ENCODE measurements at regions not wholly inside any gene's neighbourhood (a gene's known extent, or its start where the extent isn't known, plus 50 kb on each side); places are given as distances from the start of the nearest gene placed in this dataset.
"Not testable (repeated sequence)": the region's sequence is repeated elsewhere in the genome, so short reads cannot be mapped to it uniquely, and the experiment has no call there.

GRCh38 chr20:30499716-30500446, 757.6 kb upstream of the DEFB115 start:
- not testable (repeated sequence) for H3K27me3 ChIP-seq (ENCODE audit: control insufficient read depth in 3 of 3, insufficient read depth in 3 of 3, low read depth in 1 of 3, low read length in 3 of 3); H3K9me3 ChIP-seq (replicated peaks in 1 of 2; ENCODE audit: control insufficient read depth in 2 of 2, insufficient read depth in 1 of 2, low read depth in 1 of 2, low read length in 2 of 2); H3K18ac ChIP-seq (ENCODE audit: low read length); H3K14ac ChIP-seq (ENCODE audit: low read length); H3K9ac ChIP-seq (ENCODE audit: low read depth, low read length, poor library complexity); H3K79me1 ChIP-seq (ENCODE audit: low read depth, low read length); H2BK15ac ChIP-seq (ENCODE audit: low read length); H3K4me1 ChIP-seq (ENCODE audit: control insufficient read depth in 2 of 2, insufficient read depth in 1 of 2, low read depth in 1 of 2, low read length in 2 of 2); H3K23ac ChIP-seq (ENCODE audit: low read depth, low read length, poor library complexity); H2BK12ac ChIP-seq (ENCODE audit: low read length); H3K4ac ChIP-seq (ENCODE audit: low read length); H2BK5ac ChIP-seq (ENCODE audit: low read length); H4K91ac ChIP-seq (ENCODE audit: low read depth, low read length, poor library complexity); H3K4me3 ChIP-seq (ENCODE audit: low read length in 2 of 2); H2AFZ ChIP-seq (ENCODE audit: low read length); H3K36me3 ChIP-seq (replicated peaks in 1 of 2; ENCODE audit: control insufficient read depth in 2 of 2, insufficient read depth in 2 of 2, low read length in 2 of 2); H2BK120ac ChIP-seq (ENCODE audit: low read depth, low read length); H4K8ac ChIP-seq (ENCODE audit: low read depth, low read length); H2AK5ac ChIP-seq (ENCODE audit: low read depth, low read length)
- H3K27ac ChIP-seq (replicated peaks; ENCODE audit: low read length), result peak overlapping the region; percentile 67
- peak overlapping the region; percentile 11 for H3K4me2 ChIP-seq (ENCODE audit: insufficient read depth, low read length, poor library complexity, severe bottlenecking)
- no CpG with 5 or more reads among the region's 26 CpGs for WGBS, 2 donors (ENCODE audit: extremely low coverage in 2 of 2, insufficient read length in 2 of 2, insufficient replicate concordance in 1 of 2)
- peak; percentile 36 for DNase-seq (ENCODE audit: low spot score)

- H4K91ac ChIP-seq (ENCODE audit: low read depth, low read length, poor library complexity); H2AFZ ChIP-seq (ENCODE audit: low read length); H3K23ac ChIP-seq (ENCODE audit: low read depth, low read length, poor library complexity); H2BK120ac ChIP-seq (ENCODE audit: low read depth, low read length); H3K4me1 ChIP-seq (ENCODE audit: control insufficient read depth in 2 of 2, insufficient read depth in 1 of 2, low read depth in 1 of 2, low read length in 2 of 2); H2BK12ac ChIP-seq (ENCODE audit: low read length); H2AK5ac ChIP-seq (ENCODE audit: low read depth, low read length); H2BK5ac ChIP-seq (ENCODE audit: low read length); H3K4me2 ChIP-seq (ENCODE audit: insufficient read depth, low read length, poor library complexity, severe bottlenecking); H4K8ac ChIP-seq (ENCODE audit: low read depth, low read length); H3K36me3 ChIP-seq (replicated peaks in 1 of 2; ENCODE audit: control insufficient read depth in 2 of 2, insufficient read depth in 2 of 2, low read length in 2 of 2); H3K9me3 ChIP-seq (replicated peaks in 1 of 2; ENCODE audit: control insufficient read depth in 2 of 2, insufficient read depth in 1 of 2, low read depth in 1 of 2, low read length in 2 of 2); H3K27me3 ChIP-seq (ENCODE audit: control insufficient read depth in 3 of 3, insufficient read depth in 3 of 3, low read depth in 1 of 3, low read length in 3 of 3); H3K4ac ChIP-seq (ENCODE audit: low read length); H3K14ac ChIP-seq (ENCODE audit: low read length); H3K79me1 ChIP-seq (ENCODE audit: low read depth, low read length); H2BK15ac ChIP-seq (ENCODE audit: low read length); H3K9ac ChIP-seq (ENCODE audit: low read depth, low read length, poor library complexity); H3K4me3 ChIP-seq (ENCODE audit: low read length in 2 of 2); H3K18ac ChIP-seq (ENCODE audit: low read length): not testable (repeated sequence)
- no CpG with 5 or more reads among the region's 11 CpGs for WGBS, 2 donors (ENCODE audit: extremely low coverage in 2 of 2, insufficient read length in 2 of 2, insufficient replicate concordance in 1 of 2)
- DNase-seq (ENCODE audit: low spot score), result peak; percentile 85
- peak overlapping the region; percentile 67 for H3K27ac ChIP-seq (replicated peaks; ENCODE audit: low read length)
Observed at GRCh38 chr20:30500447-30500820, 757.0 kb upstream of the DEFB115 start.

GRCh38 chr20:30500829-30501440, 756.5 kb upstream of the DEFB115 start:
- H3K23ac ChIP-seq (ENCODE audit: low read depth, low read length, poor library complexity), result no peak overlapping the region
- no peak overlapping the region for H2BK15ac ChIP-seq (ENCODE audit: low read length)
- no peak for DNase-seq (ENCODE audit: low spot score)
- H3K79me1 ChIP-seq (ENCODE audit: low read depth, low read length), result no peaks in the 10 kb centered on the region
- no peak overlapping the region for H3K4me2 ChIP-seq (ENCODE audit: insufficient read depth, low read length, poor library complexity, severe bottlenecking)
- no peak overlapping the region for H2BK12ac ChIP-seq (ENCODE audit: low read length)
- no peak overlapping the region for H2BK120ac ChIP-seq (ENCODE audit: low read depth, low read length)
- H3K9ac ChIP-seq (ENCODE audit: low read depth, low read length, poor library complexity), result no peak overlapping the region
- no peak overlapping the region for H3K27ac ChIP-seq (replicated peaks; ENCODE audit: low read length)
- H3K27me3 ChIP-seq (ENCODE audit: control insufficient read depth in 3 of 3, insufficient read depth in 3 of 3, low read depth in 1 of 3, low read length in 3 of 3), result no peaks in the 10 kb centered on the region
- no CpG with 5 or more reads among the region's 23 CpGs for WGBS, 2 donors (ENCODE audit: extremely low coverage in 2 of 2, insufficient read length in 2 of 2, insufficient replicate concordance in 1 of 2)
- no peak overlapping the region for H3K14ac ChIP-seq (ENCODE audit: low read length)
- H2AK5ac ChIP-seq (ENCODE audit: low read depth, low read length), result no peak overlapping the region
- no peak overlapping the region for H3K4me3 ChIP-seq (ENCODE audit: low read length in 2 of 2)
- no peak overlapping the region for H4K91ac ChIP-seq (ENCODE audit: low read depth, low read length, poor library complexity)
- no peaks in the 10 kb centered on the region for H3K9me3 ChIP-seq (replicated peaks in 1 of 2; ENCODE audit: control insufficient read depth in 2 of 2, insufficient read depth in 1 of 2, low read depth in 1 of 2, low read length in 2 of 2)
- H3K4me1 ChIP-seq (ENCODE audit: control insufficient read depth in 2 of 2, insufficient read depth in 1 of 2, low read depth in 1 of 2, low read length in 2 of 2), result no peaks in the 10 kb centered on the region
- H2BK5ac ChIP-seq (ENCODE audit: low read length), result no peak overlapping the region
- H4K8ac ChIP-seq (ENCODE audit: low read depth, low read length), result no peak overlapping the region
- no peak overlapping the region for H3K4ac ChIP-seq (ENCODE audit: low read length)
- H3K36me3 ChIP-seq (replicated peaks in 1 of 2; ENCODE audit: control insufficient read depth in 2 of 2, insufficient read depth in 2 of 2, low read length in 2 of 2), result no peaks in the 10 kb centered on the region
- H2AFZ ChIP-seq (ENCODE audit: low read length), result no peak overlapping the region
- H3K18ac ChIP-seq (ENCODE audit: low read length), result no peak overlapping the region

GRCh38 chr20:30502670-30503069, 754.8 kb upstream of the DEFB115 start:
- Histone ChIP-seq H3K18ac (ENCODE audit: low read length) (no peak overlapping the region), H3K27ac (replicated peaks; ENCODE audit: low read length) (no peak overlapping the region), H2BK5ac (ENCODE audit: low read length) (no peak overlapping the region), H3K4me3 (ENCODE audit: low read length in 2 of 2) (no peak overlapping the region), H3K4me2 (ENCODE audit: insufficient read depth, low read length, poor library complexity, severe bottlenecking) (no peak overlapping the region), H2AK5ac (ENCODE audit: low read depth, low read length) (no peak overlapping the region), H3K9ac (ENCODE audit: low read depth, low read length, poor library complexity) (no peak overlapping the region), H3K4me1 (ENCODE audit: control insufficient read depth in 2 of 2, insufficient read depth in 1 of 2, low read depth in 1 of 2, low read length in 2 of 2) (no peaks in the 10 kb centered on the region), H4K91ac (ENCODE audit: low read depth, low read length, poor library complexity) (no peak overlapping the region), H3K79me1 (ENCODE audit: low read depth, low read length) (no peaks in the 10 kb centered on the region), H2BK120ac (ENCODE audit: low read depth, low read length) (no peak overlapping the region), H2BK12ac (ENCODE audit: low read length) (no peak overlapping the region), H3K27me3 (ENCODE audit: control insufficient read depth in 3 of 3, insufficient read depth in 3 of 3, low read depth in 1 of 3, low read length in 3 of 3) (no peaks in the 10 kb centered on the region), H3K9me3 (replicated peaks in 1 of 2; ENCODE audit: control insufficient read depth in 2 of 2, insufficient read depth in 1 of 2, low read depth in 1 of 2, low read length in 2 of 2) (no peaks in the 10 kb centered on the region), H2BK15ac (ENCODE audit: low read length) (no peak overlapping the region), H2AFZ (ENCODE audit: low read length) (no peak overlapping the region), H3K23ac (ENCODE audit: low read depth, low read length, poor library complexity) (no peak overlapping the region), H3K14ac (ENCODE audit: low read length) (no peak overlapping the region), H3K4ac (ENCODE audit: low read length) (no peak overlapping the region), H4K8ac (ENCODE audit: low read depth, low read length) (no peak overlapping the region), H3K36me3 (replicated peaks in 1 of 2; ENCODE audit: control insufficient read depth in 2 of 2, insufficient read depth in 2 of 2, low read length in 2 of 2) (no peaks in the 10 kb centered on the region)
- DNase-seq (ENCODE audit: low spot score), result no peak
